Tibial nerve (tissue), 4 donors: ENCODE measurements at regions not wholly inside any gene's neighbourhood (a gene's known extent, or its start where the extent isn't known, plus 50 kb on each side); places are given as distances from the start of the nearest gene placed in this dataset.

ENCODE experiments used
- DNase-seq, 2 donors: peaks; one replicate each; pipeline ENCODE4 v3.0.0-alpha.2; 2019; ENCODE audit warnings: low spot score in 2 of 2
- H3K27ac ChIP-seq, 4 donors: fragments of 200-600 bp; sonication (generic) in 3 of 4; one replicate each; pipeline ENCODE4 v1.5.1; 2017 to 2019; ENCODE audit warnings: mild to moderate bottlenecking in 1 of 4
- H3K27me3 ChIP-seq, 2 donors: fragments of 200-600 bp; sonication (generic) in 1 of 2; one replicate each; pipeline versions ENCODE4 v1.5.1 to v1.6.0; 2017 to 2019
- H3K36me3 ChIP-seq, 3 donors: fragments of 200-600 bp; sonication (generic); one replicate each; pipeline ENCODE4 v1.5.1; 2018 to 2019
- H3K4me1 ChIP-seq, 4 donors: fragments of 200-600 bp; sonication (generic) in 3 of 4; one replicate each; pipeline ENCODE4 v1.5.1; 2017 to 2019
- H3K4me3 ChIP-seq, 4 donors: fragments of 200-600 bp; sonication (generic) in 3 of 4; one replicate each; pipeline ENCODE4 v1.5.1; 2017 to 2019; ENCODE audit warnings: mild to moderate bottlenecking in 1 of 4, moderate library complexity in 1 of 4
- H3K9me3 ChIP-seq, 4 donors: fragments of 200-600 bp; sonication (generic) in 3 of 4; one replicate each; pipeline ENCODE4 v1.5.1; 2017 to 2019
- CTCF ChIP-seq, 5 experiments: fragments of 200-600 bp in 3 of 5; fragments of 450-650 bp in 2 of 5; sonication (generic) in 3 of 5; IDR thresholded peaks; one replicate each; pipeline ENCODE4 v1.5.1; 2016 to 2019; ENCODE audit warnings: antibody characterized with exemption in 5 of 5, mild to moderate bottlenecking in 3 of 5, moderate library complexity in 2 of 5
- EP300 ChIP-seq, 2 donors: sonication (generic); formaldehyde crosslinking; IDR thresholded peaks; one replicate each; pipeline ENCODE4 v1.6.1; 2017; ENCODE audit warnings: antibody characterized with exemption in 2 of 2, mild to moderate bottlenecking in 1 of 2
- POLR2A ChIP-seq, 2 donors: fragments of 450-650 bp; IDR thresholded peaks; one replicate each; pipeline ENCODE4 v1.6.1; 2017; ENCODE audit warnings: antibody characterized with exemption in 2 of 2, mild to moderate bottlenecking in 2 of 2, moderate library complexity in 2 of 2
- WGBS, 2 donors: methylation state at CpG; one replicate each; pipeline ENCODE4 v1.1.5; 2018; 5-methylcytosine and 5-hydroxymethylcytosine counted together

- TF ChIP-seq EP300 (IDR thresholded peaks at IDR 0.05) (no peak), CTCF (IDR thresholded peaks at IDR 0.05) (no peak), POLR2A (IDR thresholded peaks at IDR 0.05) (no peak)
- H3K27me3 ChIP-seq: no peaks in the 10 kb centered on the region
- 90 to 92% methylated on average over 4 of the region's 4 CpGs for WGBS, 2 donors
- no peaks in the 10 kb centered on the region for H3K9me3 ChIP-seq
- DNase-seq: no peak
- H3K36me3 ChIP-seq: no peaks in the 10 kb centered on the region
- H3K4me3 ChIP-seq: no peak overlapping the region
- H3K27ac ChIP-seq: no peak overlapping the region
- H3K4me1 ChIP-seq: peaks cover 0 to 4% (median 0%) of the 10 kb centered on the region in 4 donors
These were observed 268.3 kb downstream of the DCDC2C start for GRCh38 chr2:3971652-3972192.

- no peak overlapping the region for H3K4me3 ChIP-seq
- no peaks in the 10 kb centered on the region for H3K9me3 ChIP-seq
- peaks cover 0 to 4% (median 0%) of the 10 kb centered on the region in 4 donors for H3K4me1 ChIP-seq
- H3K27me3 ChIP-seq: no peaks in the 10 kb centered on the region
- no peak for DNase-seq
- H3K36me3 ChIP-seq: no peaks in the 10 kb centered on the region
- TF ChIP-seq EP300 (IDR thresholded peaks at IDR 0.05): no peak
- no peak for TF ChIP-seq CTCF (IDR thresholded peaks at IDR 0.05)
- TF ChIP-seq POLR2A (IDR thresholded peaks at IDR 0.05): no peak
- no peak overlapping the region for H3K27ac ChIP-seq
- 62 to 67% methylated on average over 9 of the region's 9 CpGs for WGBS, 2 donors
These were observed 269.0 kb downstream of the DCDC2C start for GRCh38 chr2:3972377-3972776.

GRCh38 chr2:3974765-3975164 is 271.4 kb downstream of the DCDC2C start:
- H3K36me3 ChIP-seq: no peaks in the 10 kb centered on the region
- H3K4me3 ChIP-seq: no peak overlapping the region
- no peak for DNase-seq
- H3K9me3 ChIP-seq: peaks cover 0 to 10% (median 0%) of the 10 kb centered on the region in 4 donors
- peaks cover 0 to 4% (median 0%) of the 10 kb centered on the region in 4 donors for H3K4me1 ChIP-seq
- no peaks in the 10 kb centered on the region for H3K27me3 ChIP-seq
- H3K27ac ChIP-seq: no peak overlapping the region
- WGBS, 2 donors: 74 to 79% methylated on average over 3 of the region's 3 CpGs
- TF ChIP-seq POLR2A (IDR thresholded peaks at IDR 0.05) (no peak), EP300 (IDR thresholded peaks at IDR 0.05) (no peak), CTCF (IDR thresholded peaks at IDR 0.05) (no peak)

- Histone ChIP-seq H3K36me3 (no peaks in the 10 kb centered on the region), H3K27ac (no peak overlapping the region), H3K4me1 (no peaks in the 10 kb centered on the region), H3K4me3 (no peak overlapping the region), H3K27me3 (no peaks in the 10 kb centered on the region), H3K9me3 (peaks cover 0 to 10% (median 0%) of the 10 kb centered on the region in 4 donors)
- 51 to 63% methylated on average over 9 of the region's 9 CpGs for WGBS, 2 donors
- no peak for DNase-seq
- TF ChIP-seq CTCF (IDR thresholded peaks at IDR 0.05): no peak
- TF ChIP-seq EP300 (IDR thresholded peaks at IDR 0.05): no peak
These were observed 278.1 kb downstream of the DCDC2C start for GRCh38 chr2:3981446-3981987.

GRCh38 chr2:3982160-3982559 is 278.8 kb downstream of the DCDC2C start:
- no peaks in the 10 kb centered on the region for H3K4me1 ChIP-seq
- TF ChIP-seq EP300 (IDR thresholded peaks at IDR 0.05): no peak
- no peak for TF ChIP-seq POLR2A (IDR thresholded peaks at IDR 0.05)
- TF ChIP-seq CTCF (IDR thresholded peaks at IDR 0.05): no peak
- 85 to 90% methylated on average over 2 of the region's 2 CpGs for WGBS, 2 donors
- H3K27ac ChIP-seq: no peak overlapping the region
- no peak for DNase-seq
- no peaks in the 10 kb centered on the region for H3K36me3 ChIP-seq
- no peaks in the 10 kb centered on the region for H3K27me3 ChIP-seq
- peaks cover 0 to 10% (median 0%) of the 10 kb centered on the region in 4 donors for H3K9me3 ChIP-seq
- no peak overlapping the region for H3K4me3 ChIP-seq
